Psoas muscle (tissue), 7 donors: ENCODE measurements at regions not wholly inside any gene's neighbourhood (a gene's known extent, or its start where the extent isn't known, plus 50 kb on each side); places are given as distances from the start of the nearest gene placed in this dataset.
A peak's percentile ranks its signal among the peaks of the same experiment; 100 is the strongest.

ENCODE experiments used
- ATAC-seq, 4 donors: fragments of 200-7000 bp; cut with Tn5 transposase; one replicate each; pipeline ENCODE4 v1.9.1; 2020; ENCODE audit warnings: moderate library complexity in 3 of 4, mild to moderate bottlenecking in 2 of 4
- DNase-seq, 2 donors: peaks; one replicate each; pipeline ENCODE4 v3.0.0-alpha.2; 2020
- H3K27ac ChIP-seq: fragments of 200-600 bp; one replicate; pipeline ENCODE4 v1.8.0; 2022
- H3K27me3 ChIP-seq, 3 donors: fragments of 200-600 bp in 1 of 3; one replicate each; pipeline versions ENCODE4 v1.6.1 to v1.8.0; 2013 to 2022; ENCODE audit warnings: low read length in 2 of 3, mild to moderate bottlenecking in 2 of 3, moderate library complexity in 1 of 3; ENCODE audit not compliant: insufficient read depth in 3 of 3
- H3K36me3 ChIP-seq, 2 donors: fragments of 200-600 bp in 1 of 2; one replicate each; pipeline versions ENCODE4 v1.6.1 to v1.8.0; 2013 to 2022; ENCODE audit warnings: low read depth in 1 of 2, mild to moderate bottlenecking in 1 of 2, moderate library complexity in 1 of 2; ENCODE audit not compliant: insufficient read depth in 1 of 2
- H3K4me1 ChIP-seq: fragments of 200-600 bp; one replicate; pipeline ENCODE4 v1.8.0; 2022
- H3K4me3 ChIP-seq: fragments of 200-600 bp; one replicate; pipeline ENCODE4 v1.8.0; 2022; ENCODE audit warnings: mild to moderate bottlenecking
- H3K9me3 ChIP-seq: fragments of 200-600 bp; one replicate; pipeline ENCODE4 v1.8.0; 2022
- CTCF ChIP-seq: fragments of 200-600 bp; IDR thresholded peaks from one replicate; pipeline ENCODE4 v1.8.0; 2022; ENCODE audit warnings: antibody characterized with exemption
- WGBS, 3 donors: extraction: QIAGEN DNeasy Blood & Tissue Kit; methylation state at CpG; one replicate each; pipeline versions ENCODE4 v1.1.6 to v1.1.7; 2013; 5-methylcytosine and 5-hydroxymethylcytosine counted together
- intact Hi-C, 2 donors: fragments of 100-400 bp; cut with DNase I; formaldehyde crosslinking; loops; one replicate each; pipeline versions ENCODE4 v1.11.0 to v1.14.2; 2022
- donor health status: healthy with polysubstance abuse.
- donor health status: DM: no; HTN: no; CAD: no; lungs with moderate emphysema.
- donor health status: Bipolar disorder and iron deficiency.
- donor health status: healthy.
- donor health status: DM: yes; HTN: yes; CAD: no.
- donor health status: DM: no; HTN: no; CAD: no.
- donor health status: DM: yes; HTN: yes; CAD: no.

- Histone ChIP-seq H3K27ac (no peak overlapping the region), H3K4me3 (no peak overlapping the region), H3K9me3 (no peaks in the 10 kb centered on the region), H3K27me3 (no peaks in the 10 kb centered on the region), H3K36me3 (no peaks in the 10 kb centered on the region), H3K4me1 (peaks cover 23% of the 10 kb centered on the region)
- 88 to 93% (median 88%) methylated on average over 5 of the region's 5 CpGs for WGBS, 3 donors
- no peak for DNase-seq
- intact Hi-C loops, result loop anchor here (2.0 to 10.0 kb wide), 3 partner anchors 104 to 680 kb away; partner anchors contain the start of gene PLK2 (in 2 of the 2)
- ATAC-seq, result no peak
- no peak for TF ChIP-seq CTCF
These were observed 298.3 kb upstream of the ACTBL2 start for GRCh38 chr5:57780961-57781325.

GRCh38 chr5:57780306-57780960 lies 297.8 kb upstream of the ACTBL2 start:
- intact Hi-C loops, result loop anchor here (2.0 to 10.0 kb wide), 3 partner anchors 104 to 680 kb away; partner anchors contain the start of gene PLK2 (in 2 of the 2)
- Histone ChIP-seq H3K4me3 (no peak overlapping the region), H3K27ac (no peak overlapping the region), H3K4me1 (peaks cover 23% of the 10 kb centered on the region), H3K27me3 (no peaks in the 10 kb centered on the region), H3K36me3 (no peaks in the 10 kb centered on the region), H3K9me3 (no peaks in the 10 kb centered on the region)
- DNase-seq (no peak), ATAC-seq (peak; percentile 28 to 47 (median 36))
- TF ChIP-seq CTCF, result no peak
- 53 to 65% (median 65%) methylated on average over 12 of the region's 12 CpGs for WGBS, 3 donors

GRCh38 chr5:57779383-57780223 lies 297.0 kb upstream of the ACTBL2 start:
- H3K27ac ChIP-seq, result no peak overlapping the region
- no peaks in the 10 kb centered on the region for H3K27me3 ChIP-seq
- H3K4me1 ChIP-seq, result peaks cover 23% of the 10 kb centered on the region
- H3K9me3 ChIP-seq, result no peaks in the 10 kb centered on the region
- DNase-seq, result no peak
- 12 to 26% (median 16%) methylated on average over 3 of the region's 3 CpGs for WGBS, 3 donors
- no peaks in the 10 kb centered on the region for H3K36me3 ChIP-seq
- H3K4me3 ChIP-seq, result no peak overlapping the region
- intact Hi-C loops, result loop anchor here (1.0 to 10.0 kb wide), 7 partner anchors 105 to 685 kb away; partner anchors contain the start of gene PLK2 (in 2 of the 2)
- TF ChIP-seq CTCF, result peak; percentile 70
- peak; percentile 82 to 92 (median 83) for ATAC-seq

GRCh38 chr5:57778501-57779091 lies 296.0 kb upstream of the ACTBL2 start:
- no peak for TF ChIP-seq CTCF

More at GRCh38 chr5:57778501-57779091, 296.0 kb upstream of the ACTBL2 start:
- ATAC-seq, result no peak
- Histone ChIP-seq H3K4me3 (no peak overlapping the region), H3K9me3 (no peaks in the 10 kb centered on the region), H3K27ac (no peak overlapping the region), H3K27me3 (no peaks in the 10 kb centered on the region), H3K36me3 (no peaks in the 10 kb centered on the region), H3K4me1 (peaks cover 18% of the 10 kb centered on the region)
- 88 to 93% (median 88%) methylated on average over 1 of the region's 1 CpG for WGBS, 3 donors
- intact Hi-C loops, result loop anchor here (1.0 to 10.0 kb wide), 5 partner anchors 110 to 686 kb away; no protein-coding TSS in a partner anchor
- DNase-seq, result no peak
